ENCODE measurements at regions not wholly inside any gene's neighbourhood (a gene's known extent, or its start where the extent isn't known, plus 50 kb on each side); places are given as distances from the start of the nearest gene placed in this dataset.

- H3K4me3 ChIP-seq (ENCODE audit: low read depth, low read length), result no peak overlapping the region
- TF ChIP-seq, protein P1, sequence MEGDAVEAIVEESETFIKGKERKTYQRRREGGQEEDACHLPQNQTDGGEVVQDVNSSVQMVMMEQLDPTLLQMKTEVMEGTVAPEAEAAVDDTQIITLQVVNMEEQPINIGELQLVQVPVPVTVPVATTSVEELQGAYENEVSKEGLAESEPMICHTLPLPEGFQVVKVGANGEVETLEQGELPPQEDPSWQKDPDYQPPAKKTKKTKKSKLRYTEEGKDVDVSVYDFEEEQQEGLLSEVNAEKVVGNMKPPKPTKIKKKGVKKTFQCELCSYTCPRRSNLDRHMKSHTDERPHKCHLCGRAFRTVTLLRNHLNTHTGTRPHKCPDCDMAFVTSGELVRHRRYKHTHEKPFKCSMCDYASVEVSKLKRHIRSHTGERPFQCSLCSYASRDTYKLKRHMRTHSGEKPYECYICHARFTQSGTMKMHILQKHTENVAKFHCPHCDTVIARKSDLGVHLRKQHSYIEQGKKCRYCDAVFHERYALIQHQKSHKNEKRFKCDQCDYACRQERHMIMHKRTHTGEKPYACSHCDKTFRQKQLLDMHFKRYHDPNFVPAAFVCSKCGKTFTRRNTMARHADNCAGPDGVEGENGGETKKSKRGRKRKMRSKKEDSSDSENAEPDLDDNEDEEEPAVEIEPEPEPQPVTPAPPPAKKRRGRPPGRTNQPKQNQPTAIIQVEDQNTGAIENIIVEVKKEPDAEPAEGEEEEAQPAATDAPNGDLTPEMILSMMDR (conservative IDR thresholded peaks at IDR 0.05; ENCODE audit: low read depth, low read length), result no peak
- DNase-seq (ENCODE audit: low read depth), result no peak
Observed at GRCh38 chr16:9300252-9300651, 208.8 kb downstream of the HAPSTR1 start.

GRCh38 chr16:9302072-9302471 is 210.6 kb downstream of the HAPSTR1 start:
- H3K4me3 ChIP-seq (ENCODE audit: low read depth, low read length), result no peak overlapping the region
- DNase-seq (ENCODE audit: low read depth), result no peak
- TF ChIP-seq, protein P1 (conservative IDR thresholded peaks at IDR 0.05; ENCODE audit: low read depth, low read length), result no peak

DNA sequence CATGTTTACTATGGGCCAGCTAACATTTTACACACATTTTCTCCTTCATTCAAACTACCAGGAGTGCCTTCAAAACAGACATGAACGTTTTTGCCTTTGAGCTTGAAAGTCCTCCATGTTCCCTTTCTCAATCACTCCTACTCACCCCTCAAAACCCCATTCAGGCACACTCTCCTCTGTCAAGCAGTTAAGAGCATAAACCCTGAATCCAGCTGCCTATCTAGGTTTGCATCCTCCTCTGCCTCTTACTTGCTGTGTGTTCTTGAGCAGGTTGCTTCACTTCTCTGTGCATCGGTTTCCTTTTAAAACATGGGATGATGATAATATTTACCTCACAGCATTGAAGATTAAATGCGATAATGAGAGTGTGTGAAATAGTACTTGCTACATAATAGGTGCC is 215.3 kb downstream of the HAPSTR1 start:
- TF ChIP-seq, protein P1 (conservative IDR thresholded peaks at IDR 0.05; ENCODE audit: low read depth, low read length), result no peak
- no peak for DNase-seq (ENCODE audit: low read depth)
- no peak overlapping the region for H3K4me3 ChIP-seq (ENCODE audit: low read depth, low read length)

DNA sequence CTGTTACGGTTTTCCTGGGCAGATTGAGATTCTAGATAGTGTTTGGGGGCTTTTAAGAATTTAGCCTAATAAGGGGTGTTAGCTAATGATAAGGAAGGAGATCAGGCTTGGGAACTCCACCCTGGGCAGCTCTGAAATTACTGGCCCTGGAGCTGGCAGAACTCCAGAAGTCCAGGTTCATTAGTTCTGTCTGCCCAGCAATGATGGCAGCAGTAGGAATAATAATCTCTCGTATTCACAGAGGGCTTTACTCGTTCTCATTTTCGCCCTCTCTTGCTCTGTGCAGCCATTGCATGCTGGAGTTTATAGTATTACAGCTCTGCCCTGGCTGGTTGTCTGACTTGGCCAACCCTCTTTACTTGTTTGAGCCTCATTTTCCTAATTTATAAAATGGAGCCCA is 216.0 kb downstream of the HAPSTR1 start:
- no peak overlapping the region for H3K4me3 ChIP-seq (ENCODE audit: low read depth, low read length)
- TF ChIP-seq, protein P1 (conservative IDR thresholded peaks at IDR 0.05; ENCODE audit: low read depth, low read length), result no peak
- DNase-seq (ENCODE audit: low read depth), result no peak

DNA sequence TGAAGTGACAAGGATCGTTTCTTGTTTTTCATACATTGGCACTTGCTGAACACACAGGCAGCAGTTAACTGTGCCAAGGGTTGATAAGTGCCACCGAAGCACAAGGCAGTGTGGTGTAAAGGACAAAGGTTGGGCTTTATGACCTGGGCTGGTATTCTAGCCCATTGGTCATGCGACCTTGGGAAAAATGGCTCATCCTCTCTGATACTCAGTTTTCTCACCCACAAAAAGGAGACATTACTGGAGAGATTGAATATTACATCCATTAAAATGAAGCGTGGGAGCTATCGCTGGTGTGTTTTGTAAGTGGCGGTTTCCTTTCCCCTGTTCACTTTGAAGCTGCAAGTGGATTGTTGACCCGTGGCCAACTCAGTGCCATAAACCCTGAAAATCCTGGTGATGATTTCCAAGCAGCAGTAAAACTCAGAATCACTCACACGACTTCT is 216.9 kb downstream of the HAPSTR1 start:
- no peak overlapping the region for H3K4me3 ChIP-seq (ENCODE audit: low read depth, low read length)
- TF ChIP-seq, protein P1 (conservative IDR thresholded peaks at IDR 0.05; ENCODE audit: low read depth, low read length), result no peak
- peak; percentile 64 for DNase-seq (ENCODE audit: low read depth)

DNA sequence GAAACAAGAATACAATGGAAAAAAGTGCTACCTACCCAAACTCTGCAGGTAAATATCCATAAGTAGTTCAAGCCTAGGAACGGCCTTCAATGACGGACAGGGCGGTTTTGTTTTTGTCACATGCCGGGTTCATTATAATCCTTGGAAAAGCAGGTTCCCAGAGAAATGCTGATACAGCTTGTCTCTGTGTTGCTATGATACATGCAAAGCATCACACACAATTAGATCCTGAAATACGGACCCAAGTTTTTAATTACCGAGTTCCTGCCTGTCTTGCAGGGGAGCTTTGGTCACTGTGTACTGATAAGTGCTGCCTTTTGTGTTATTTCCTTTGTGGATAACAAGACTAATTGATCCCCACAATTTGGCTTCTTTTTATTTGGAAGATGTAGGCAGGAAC is 217.4 kb downstream of the HAPSTR1 start:
- H3K4me3 ChIP-seq (ENCODE audit: low read depth, low read length), result no peak overlapping the region
- no peak for DNase-seq (ENCODE audit: low read depth)
- TF ChIP-seq, protein P1 (conservative IDR thresholded peaks at IDR 0.05; ENCODE audit: low read depth, low read length), result no peak

GRCh38 chr16:9309844-9310243 is 218.4 kb downstream of the HAPSTR1 start:
- TF ChIP-seq, protein P1 (conservative IDR thresholded peaks at IDR 0.05; ENCODE audit: low read depth, low read length), result no peak
- no peak overlapping the region for H3K4me3 ChIP-seq (ENCODE audit: low read depth, low read length)
- DNase-seq (ENCODE audit: low read depth), result no peak
